ENCODE measurements at regions not wholly inside any gene's neighbourhood (a gene's known extent, or its start where the extent isn't known, plus 50 kb on each side); places are given as distances from the start of the nearest gene placed in this dataset.

GRCh38 chr12:131571827-131572226 lies 139.1 kb upstream of the SFSWAP start:
- no peak for TF ChIP-seq EP300 (IDR thresholded peaks at IDR 0.05)
- no peak for TF ChIP-seq CTCF (IDR thresholded peaks at IDR 0.05)
- no peak for TF ChIP-seq POLR2AphosphoS5 (IDR thresholded peaks at IDR 0.05)
